HG02852 (cell line): ENCODE measurements at regions not wholly inside any gene's neighbourhood (a gene's known extent, or its start where the extent isn't known, plus 50 kb on each side); places are given as distances from the start of the nearest gene placed in this dataset.

Experiments used
- ATAC-seq: cut with Tn5 transposase; IDR thresholded peaks from one replicate; pipeline ENCODE4 v1.9.1; 2021; ENCODE audit warnings: mild to moderate bottlenecking, moderate library complexity; ENCODE audit not compliant: unreplicated experiment

- no peak for ATAC-seq
Observed at GRCh38 chr2:217110550-217110949, 250.7 kb upstream of the TNP1 start.

DNA sequence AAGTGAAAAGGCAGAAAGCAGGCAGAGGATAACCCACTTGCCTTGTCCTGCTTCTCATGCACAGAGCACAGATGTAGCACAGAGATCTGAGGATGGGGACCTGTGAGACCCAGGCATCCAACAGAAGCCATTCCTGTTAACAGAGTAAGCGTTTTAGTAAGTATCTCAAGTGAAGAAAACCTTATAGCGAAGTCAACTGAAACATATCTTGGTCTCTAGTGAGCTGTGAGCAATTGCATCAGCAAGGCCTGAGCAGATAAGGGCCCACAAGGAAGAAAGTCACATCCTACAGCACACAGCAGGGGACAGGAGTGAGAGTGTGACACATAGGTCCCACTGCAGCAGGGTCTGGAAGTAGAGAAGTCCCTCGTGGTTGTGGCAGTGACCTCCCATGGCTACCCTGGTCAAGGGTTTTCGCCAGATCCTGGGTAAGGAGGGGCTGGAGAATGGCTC, 248.7 kb upstream of the TNP1 start:
- ATAC-seq: no peak

DNA sequence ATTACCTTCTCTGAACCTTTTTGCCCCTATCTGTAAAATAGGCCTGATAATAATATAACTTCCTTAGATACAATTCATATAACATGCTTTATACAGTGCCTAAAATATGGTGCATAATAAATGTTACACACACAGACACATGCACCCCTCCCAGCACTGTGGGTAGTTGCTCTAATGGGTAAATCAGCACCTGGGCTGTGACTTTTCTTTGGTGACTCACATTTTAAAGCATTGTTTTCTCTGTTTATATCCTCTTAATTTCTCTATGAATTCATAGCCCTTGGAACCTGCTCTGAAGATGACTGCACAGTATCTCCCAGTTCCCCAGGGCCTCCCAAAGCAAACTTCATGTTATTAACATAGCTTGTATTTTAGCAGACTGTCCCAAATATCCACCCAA, 248.2 kb upstream of the TNP1 start:
- no peak for ATAC-seq

DNA sequence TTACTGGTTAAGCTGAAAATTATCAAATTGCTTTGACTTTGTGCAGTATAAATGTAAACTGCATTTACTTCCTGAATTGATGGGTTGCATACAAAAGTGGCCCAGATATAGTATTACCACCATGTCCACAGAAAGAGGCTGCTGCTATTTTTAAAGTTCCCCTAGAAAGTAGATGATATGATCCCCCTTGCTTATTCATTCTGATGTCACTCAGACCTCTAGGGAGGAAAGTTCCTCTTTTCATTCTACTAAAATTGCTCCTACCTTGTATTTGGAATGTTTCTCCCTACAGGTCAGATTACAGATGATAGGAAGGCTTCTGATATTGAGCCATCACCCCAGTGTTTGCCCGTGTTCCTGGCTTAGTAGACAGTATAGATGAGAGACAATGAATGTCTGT, 247.6 kb upstream of the TNP1 start:
- ATAC-seq: no peak

DNA sequence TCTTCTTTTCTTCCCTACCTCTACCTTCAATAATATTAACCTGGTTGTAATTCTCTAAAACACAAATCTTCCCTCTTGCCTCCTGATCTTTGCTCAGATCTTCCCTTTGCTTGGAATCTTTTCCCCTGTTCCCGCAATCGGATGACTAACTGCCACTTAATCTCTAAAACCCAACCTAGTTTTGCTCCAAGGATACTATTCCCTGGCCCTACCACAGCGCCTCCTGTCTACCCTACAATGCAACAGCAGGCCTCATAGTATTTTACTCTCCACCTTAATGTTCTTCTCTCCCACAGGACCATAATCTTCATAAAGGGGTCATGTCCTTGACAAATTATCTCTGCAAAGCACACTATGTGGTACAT, 246.8 kb upstream of the TNP1 start:
- no peak for ATAC-seq

GRCh38 chr2:217105733-217106649, 246.1 kb upstream of the TNP1 start:
- ATAC-seq: no peak

- no peak for ATAC-seq
Observed at GRCh38 chr2:217103752-217104545, 244.1 kb upstream of the TNP1 start.

DNA sequence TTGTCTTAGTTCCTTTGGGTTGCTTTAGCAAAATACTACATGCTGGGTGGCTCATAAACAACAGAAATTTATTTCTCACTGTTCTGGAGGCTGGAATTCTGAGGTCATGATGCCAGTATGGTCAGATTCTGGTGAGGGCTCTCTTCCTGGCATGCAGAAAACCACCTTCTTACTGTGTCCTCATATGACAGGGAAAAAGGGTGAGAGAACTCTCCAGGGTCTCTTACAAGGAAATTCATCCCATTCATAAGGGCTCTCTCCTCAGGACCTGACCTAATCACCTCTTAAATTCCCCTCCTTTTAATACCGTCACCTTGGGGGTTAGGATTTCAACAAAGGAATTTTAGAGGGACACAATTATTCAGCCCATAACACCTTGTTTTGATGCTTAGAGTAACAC, 243.1 kb upstream of the TNP1 start:
- ATAC-seq: no peak

DNA sequence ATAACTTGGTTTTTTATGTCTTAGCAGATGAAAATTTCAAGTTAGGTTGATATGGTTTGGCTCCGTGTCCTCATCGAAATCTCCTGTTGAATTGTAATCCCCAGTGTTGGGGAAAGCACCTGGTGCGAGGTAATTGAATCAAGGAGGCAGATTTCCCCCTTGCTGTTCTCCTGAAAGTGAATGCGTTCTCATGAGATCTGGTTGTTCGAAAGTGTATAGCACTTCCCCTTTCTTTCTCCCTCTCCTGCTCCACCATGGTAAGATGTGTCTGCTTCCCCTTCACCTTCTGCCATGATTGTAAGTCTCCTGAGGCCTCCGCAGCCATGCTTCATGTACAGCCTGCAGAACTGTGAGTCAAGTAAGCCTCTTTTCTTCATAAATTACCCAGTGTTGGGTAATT, 242.1 kb upstream of the TNP1 start:
- peak; percentile 84 for ATAC-seq

DNA sequence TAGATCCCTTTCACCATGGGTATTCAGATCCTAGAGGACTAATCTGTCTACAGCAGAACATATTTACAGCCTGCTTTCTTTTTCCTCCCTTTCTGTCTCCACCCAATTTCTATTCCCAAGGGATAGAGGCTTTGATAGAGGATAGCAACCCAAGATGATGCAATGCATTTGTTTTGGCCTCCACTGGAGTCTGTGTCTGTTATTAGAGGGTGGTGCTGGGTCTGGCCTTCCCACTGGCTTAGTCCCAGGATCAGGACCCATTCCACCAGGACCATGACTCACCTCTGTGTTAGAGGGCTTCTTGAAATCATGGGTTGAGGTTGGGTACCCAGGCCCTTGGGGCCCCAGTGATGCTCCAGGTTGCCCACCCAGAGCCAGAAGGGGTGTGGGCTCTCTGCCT, 239.7 kb upstream of the TNP1 start:
- no peak for ATAC-seq

- ATAC-seq: no peak
Observed at GRCh38 chr2:217098435-217098834, 238.6 kb upstream of the TNP1 start.

DNA sequence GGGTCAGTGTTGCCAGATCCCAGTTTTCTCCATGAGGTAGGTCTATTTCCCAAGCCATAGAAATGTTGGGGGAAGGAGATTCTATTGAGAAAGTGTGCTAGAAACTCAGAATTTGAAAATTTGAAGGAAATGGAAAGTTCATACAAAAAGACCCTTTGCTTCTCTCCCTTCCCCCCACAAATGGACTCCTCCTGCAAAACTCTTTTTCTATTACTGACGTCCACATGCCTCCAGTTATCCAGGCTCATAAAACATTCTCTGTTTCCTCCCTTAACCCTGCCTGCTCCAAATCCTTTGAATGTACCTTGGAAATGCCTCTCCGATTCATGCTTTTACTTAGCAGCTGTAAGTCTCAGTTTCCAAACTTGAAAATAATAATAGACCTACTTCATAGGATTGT, 237.5 kb upstream of the TNP1 start:
- ATAC-seq: no peak

- no peak for ATAC-seq
Observed at GRCh38 chr2:217096474-217097225, 236.8 kb upstream of the TNP1 start.

- ATAC-seq: no peak
Observed at GRCh38 chr2:217095511-217096205, 235.8 kb upstream of the TNP1 start.

- ATAC-seq: no peak
Observed at GRCh38 chr2:217092710-217093379, 233.0 kb upstream of the TNP1 start.

GRCh38 chr2:217091531-217091930, 231.7 kb upstream of the TNP1 start:
- no peak for ATAC-seq

DNA sequence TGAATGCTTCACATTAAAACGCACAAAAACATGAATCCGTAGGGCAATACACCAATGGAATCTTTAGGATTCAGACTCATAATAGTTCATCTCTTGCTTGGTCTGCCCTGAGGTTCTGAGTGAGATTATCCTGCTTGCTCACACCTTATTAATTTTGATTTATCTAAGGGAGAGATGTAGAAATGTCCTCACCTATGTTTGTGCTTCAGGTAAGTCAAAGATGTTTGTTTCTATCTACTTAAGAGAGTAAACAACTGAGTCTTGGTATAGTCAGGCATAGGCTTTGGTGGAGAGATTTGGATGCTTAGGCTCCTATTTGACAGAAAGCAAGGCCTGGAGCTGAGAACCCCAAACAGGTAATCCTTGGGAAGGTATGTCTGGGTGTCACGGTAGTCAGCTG, 231.0 kb upstream of the TNP1 start:
- no peak for ATAC-seq

DNA sequence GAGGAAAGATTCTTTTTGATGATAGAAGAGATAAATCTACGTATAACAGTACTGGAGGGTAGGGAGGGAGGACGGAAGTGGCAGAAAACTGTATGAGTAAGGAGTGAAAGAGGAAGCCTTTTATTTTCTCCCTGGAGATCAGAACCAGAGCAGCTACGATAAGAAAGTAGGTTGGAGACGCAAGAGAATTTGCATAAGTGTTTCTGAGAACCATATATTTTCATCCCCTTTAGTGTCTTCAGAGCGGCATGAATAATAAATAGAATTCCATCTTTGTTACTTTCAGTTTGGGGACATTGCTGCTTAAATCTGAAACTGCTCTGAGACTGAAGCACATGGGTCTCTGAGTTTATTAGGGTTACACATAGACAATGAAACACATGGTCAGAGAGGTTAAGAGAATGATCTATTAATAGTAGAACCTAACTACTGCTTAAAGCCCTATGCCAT, 230.2 kb upstream of the TNP1 start:
- peak; percentile 73 for ATAC-seq

- ATAC-seq: no peak
Observed at GRCh38 chr2:217086718-217087117, 226.9 kb upstream of the TNP1 start.

DNA sequence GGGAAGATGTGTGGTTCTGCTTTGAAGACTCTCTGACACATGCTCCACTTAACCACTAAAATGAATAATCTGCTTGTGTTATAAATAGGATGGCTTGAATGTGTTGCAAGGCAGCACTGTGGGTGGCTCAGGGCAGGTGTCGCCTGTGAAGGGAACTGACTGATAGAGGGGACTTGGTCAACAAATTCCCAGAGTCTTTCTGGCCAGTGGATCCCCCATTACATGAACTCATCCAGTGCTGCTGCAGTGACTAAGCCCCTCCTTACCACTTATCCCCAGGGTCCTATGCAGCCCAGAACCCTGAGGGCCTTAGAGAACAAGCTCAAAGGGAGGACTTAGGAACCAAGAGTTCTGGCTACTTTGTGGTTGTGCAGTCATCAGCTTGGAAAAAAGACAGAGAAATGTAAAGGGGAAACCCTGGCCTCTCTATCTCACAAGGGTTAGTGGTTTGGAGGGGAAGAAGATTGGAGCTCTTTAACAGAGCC, 226.2 kb upstream of the TNP1 start:
- ATAC-seq: peak; percentile 47
